IMR-90 (cell line): ENCODE measurements at regions not wholly inside any gene's neighbourhood (a gene's known extent, or its start where the extent isn't known, plus 50 kb on each side); places are given as distances from the start of the nearest gene placed in this dataset.

Source experiments
- ATAC-seq: fragments of 200-7000 bp; cut with Tn5 transposase; 2 replicates; pipeline ENCODE4 v1.9.1; 2020; ENCODE audit warnings: low read depth, mild to moderate bottlenecking, moderate library complexity
- BruUV-seq: library from RNA; stranded (reverse); fragments of 400-500 nt; replicated peaks from 2 replicates; lab custom pipeline; 2021; lab: Mats Ljungman, UMichigan
- CTCF ChIA-PET: fragments of 300-600 bp; formaldehyde crosslinking; extraction: SDS; loops from one replicate; lab custom pipeline; 2021; ENCODE audit warnings: antibody characterized with exemption; lab: Yijun Ruan, JAX
- POLR2A ChIA-PET: fragments of 300-600 bp; sonication (Branson Sonifier 250); formaldehyde crosslinking; loops from one replicate; lab custom pipeline; 2022; ENCODE audit warnings: antibody characterized with exemption; ENCODE audit not compliant: unreplicated experiment; lab: Charles Lee
- DNase-seq: peaks from one replicate; pipeline ENCODE4 v3.0.0; 2013
- H2AFZ ChIP-seq: replicated peaks from 2 replicates; pipeline ENCODE3; 2013; ENCODE audit warnings: low read length, mild to moderate bottlenecking; ENCODE audit not compliant: poor library complexity
- H2AK5ac ChIP-seq: 2 replicates; pipeline ENCODE4 v1.6.1; 2013; ENCODE audit warnings: low read depth, low read length, inconsistent platforms
- H2AK9ac ChIP-seq: replicated peaks from 2 replicates; pipeline ENCODE3; 2013; ENCODE audit warnings: mild to moderate bottlenecking, low read depth, low read length, moderate library complexity; ENCODE audit not compliant: poor library complexity
- H2BK120ac ChIP-seq: 2 replicates; pipeline ENCODE4 v1.6.1; 2013; ENCODE audit warnings: low read depth, low read length, inconsistent platforms
- H2BK15ac ChIP-seq: 3 replicates; pipeline ENCODE4 v1.6.1; 2013; ENCODE audit warnings: low read depth, low read length, inconsistent platforms
- H2BK20ac ChIP-seq: 2 replicates; pipeline ENCODE4 v1.6.1; 2013; ENCODE audit warnings: low read depth, mild to moderate bottlenecking, inconsistent platforms, low read length, moderate library complexity
- H2BK5ac ChIP-seq: 2 replicates; pipeline ENCODE4 v1.6.1; 2013; ENCODE audit warnings: mild to moderate bottlenecking, low read depth, low read length, inconsistent platforms; ENCODE audit not compliant: poor library complexity, severe bottlenecking
- H3K14ac ChIP-seq: replicated peaks from 2 replicates; pipeline ENCODE4 v1.6.1; 2013; ENCODE audit warnings: low read depth, low read length, inconsistent platforms
- H3K18ac ChIP-seq: 2 replicates; pipeline ENCODE4 v1.6.1; 2013; ENCODE audit warnings: low read depth, low read length, control low read depth
- H3K23ac ChIP-seq: 2 replicates; pipeline ENCODE4 v1.6.1; 2013; ENCODE audit warnings: low read depth, low read length, inconsistent platforms
- H3K27ac ChIP-seq: 2 replicates; pipeline ENCODE4 v1.5.1; 2013; ENCODE audit warnings: mild to moderate bottlenecking, control low read depth, low read length; ENCODE audit not compliant: insufficient read depth
- H3K27me3 ChIP-seq: 2 replicates; pipeline ENCODE4 v1.6.1; 2013; ENCODE audit warnings: low read length; ENCODE audit not compliant: control insufficient read depth, insufficient read depth
- H3K36me3 ChIP-seq: 2 replicates; pipeline ENCODE4 v1.6.1; 2013; ENCODE audit warnings: low read length, mixed read lengths; ENCODE audit not compliant: control insufficient read depth, insufficient read depth
- H3K4ac ChIP-seq: 2 replicates; pipeline ENCODE4 v1.6.1; 2013; ENCODE audit warnings: low read depth, low read length, inconsistent platforms
- H3K4me1 ChIP-seq: 2 replicates; pipeline ENCODE4 v1.6.1; 2013; ENCODE audit warnings: low read length, mixed read lengths; ENCODE audit not compliant: control insufficient read depth, insufficient read depth
- H3K4me2 ChIP-seq: 2 replicates; pipeline ENCODE4 v1.6.1; 2013; ENCODE audit warnings: low read depth, mild to moderate bottlenecking, control low read depth, low read length, moderate library complexity
- H3K4me3 ChIP-seq: 2 replicates; pipeline ENCODE4 v1.5.1; 2013; ENCODE audit warnings: low read depth, mild to moderate bottlenecking, control low read depth, low read length, moderate library complexity; ENCODE audit not compliant: insufficient read depth
- H3K56ac ChIP-seq: 2 replicates; pipeline ENCODE4 v1.6.1; 2013; ENCODE audit warnings: low read length, inconsistent platforms; ENCODE audit not compliant: insufficient read depth; ENCODE audit errors: extremely low read depth
- H3K79me1 ChIP-seq, 2 experiments: 2 replicates each; pipeline ENCODE4 v1.6.1; 2013; ENCODE audit warnings: low read length in 2 of 2, inconsistent platforms in 1 of 2, low read depth in 1 of 2
- H3K9ac ChIP-seq: 2 replicates; pipeline ENCODE4 v1.6.1; 2013; ENCODE audit warnings: low read depth, low read length, control low read depth
- H3K9me1 ChIP-seq: 2 replicates; pipeline ENCODE4 v1.6.1; 2013; ENCODE audit warnings: low read length, inconsistent platforms; ENCODE audit not compliant: insufficient read depth
- H3K9me3 ChIP-seq: 2 replicates; pipeline ENCODE4 v1.6.1; 2013; ENCODE audit warnings: low read length; ENCODE audit not compliant: control insufficient read depth, insufficient read depth
- H4K20me1 ChIP-seq: 2 replicates; pipeline ENCODE4 v1.6.1; 2013; ENCODE audit warnings: low read length, inconsistent platforms; ENCODE audit not compliant: insufficient read depth
- H4K5ac ChIP-seq: 2 replicates; pipeline ENCODE4 v1.6.1; 2013; ENCODE audit warnings: mild to moderate bottlenecking, low read depth, low read length, control low read depth
- H4K8ac ChIP-seq, 2 experiments: 2 replicates each; pipeline ENCODE4 v1.6.1; 2013; ENCODE audit warnings: low read depth in 2 of 2, low read length in 2 of 2, control low read depth in 1 of 2, inconsistent platforms in 1 of 2
- H4K91ac ChIP-seq: 2 replicates; pipeline ENCODE4 v1.6.1; 2013; ENCODE audit warnings: low read depth, low read length, inconsistent platforms; ENCODE audit not compliant: insufficient read depth
- CEBPB ChIP-seq: IDR thresholded peaks from 2 replicates; pipeline ENCODE4 v1.6.1; 2012; ENCODE audit warnings: low read depth, low read length, improper control_type of control experiment
- CTCF ChIP-seq: conservative IDR thresholded peaks from 2 replicates; pipeline ENCODE4 v1.5.1; 2012; ENCODE audit warnings: mild to moderate bottlenecking, low read depth, low read length, improper control_type of control experiment
- FOS ChIP-seq: fragments of 150-350 bp; IDR thresholded peaks from 2 replicates; pipeline ENCODE4 v1.6.1; 2016; ENCODE audit warnings: low read depth, low read length
- MAZ ChIP-seq: IDR thresholded peaks from 2 replicates; pipeline ENCODE4 v1.6.1; 2012; ENCODE audit warnings: low read depth, mild to moderate bottlenecking, low read length, improper control_type of control experiment, moderate library complexity, borderline replicate concordance
- NFE2L2 ChIP-seq: fragments of 150-350 bp; IDR thresholded peaks from 2 replicates; pipeline ENCODE4 v1.6.1; 2016; ENCODE audit warnings: low read depth, mild to moderate bottlenecking, low read length
- POLR2A ChIP-seq: IDR thresholded peaks from 2 replicates; pipeline ENCODE4 v1.6.1; 2012; ENCODE audit warnings: mild to moderate bottlenecking, low read depth, low read length
- RAD21 ChIP-seq: IDR thresholded peaks from 2 replicates; pipeline ENCODE4 v1.6.1; 2012; ENCODE audit warnings: low read length, improper control_type of control experiment
- RCOR1 ChIP-seq: IDR thresholded peaks from 2 replicates; pipeline ENCODE4 v1.6.1; 2012; ENCODE audit warnings: mild to moderate bottlenecking, low read length, improper control_type of control experiment; ENCODE audit not compliant: insufficient replicate concordance
- RFX5 ChIP-seq: IDR thresholded peaks from 2 replicates; pipeline ENCODE4 v1.8.0; 2012; ENCODE audit warnings: low read depth, mild to moderate bottlenecking, low read length, moderate library complexity
- SMC3 ChIP-seq: fragments of 150-350 bp; IDR thresholded peaks from 2 replicates; pipeline ENCODE4 v1.6.1; 2016; ENCODE audit warnings: low read depth, mild to moderate bottlenecking, antibody characterized with exemption, low read length, moderate library complexity
- USF2 ChIP-seq: fragments of 150-350 bp; IDR thresholded peaks from 2 replicates; pipeline ENCODE4 v1.6.1; 2017; ENCODE audit warnings: mild to moderate bottlenecking, antibody characterized with exemption, low read length, low read depth
- WGBS, 2 experiments: methylation state at CpG; one replicate each; pipeline versions ENCODE4 v1.1.5 to v1.1.7; 2013; ENCODE audit warnings: missing lambda C conversion rate in 2 of 2; ENCODE audit not compliant: insufficient read length in 1 of 2; ENCODE audit errors: extremely low coverage in 2 of 2; 5-methylcytosine and 5-hydroxymethylcytosine counted together
- dilution Hi-C: fragments of 300-500 bp; cut with HindIII; formaldehyde crosslinking; loops from one replicate; pipeline ENCODE4 v1.14.3; 2018; ENCODE audit warnings: low sequenced_read_pairs; ENCODE audit not compliant: unreplicated experiment
- in situ Hi-C: fragments of 300-500 bp; cut with MboI; formaldehyde crosslinking; loops from 3 replicates; pipeline ENCODE4 v1.14.3; 2019; ENCODE audit warnings: low sequenced_read_pairs, inconsistent platforms, mixed read lengths
- intact Hi-C: fragments of 100-400 bp; cut with micrococcal nuclease; formaldehyde crosslinking; loops from 2 replicates; pipeline ENCODE4 v1.10.0; 2022

GRCh38 chr13:27005976-27006518 is 165.6 kb downstream of the USP12 start:
- Histone ChIP-seq H3K14ac (no peak overlapping the region), H3K79me1 (no peaks in the 10 kb centered on the region), H2BK5ac (no peak overlapping the region), H2BK20ac (no peak overlapping the region), H4K5ac (no peak overlapping the region), H3K4me3 (no peak overlapping the region), H2AK5ac (no peak overlapping the region), H3K56ac (no peak overlapping the region), H3K36me3 (no peaks in the 10 kb centered on the region), H2BK120ac (no peak overlapping the region), H3K23ac (no peak overlapping the region), H3K4ac (no peak overlapping the region), H3K9ac (no peak overlapping the region), H2AK9ac (no peak overlapping the region), H3K27me3 (peaks cover 31% of the 10 kb centered on the region), H3K9me3 (peaks cover 8% of the 10 kb centered on the region), H3K27ac (no peak overlapping the region), H4K8ac (no peak overlapping the region), H3K4me1 (no peaks in the 10 kb centered on the region), H3K18ac (no peak overlapping the region), H2AFZ (peak overlapping the region; percentile 4), H2BK15ac (no peak overlapping the region), H4K20me1 (no peaks in the 10 kb centered on the region), H3K4me2 (no peak overlapping the region), H3K9me1 (no peaks in the 10 kb centered on the region), H4K91ac (no peak overlapping the region)
- in situ Hi-C loops = no loop called here
- no TSS peak for BruUV-seq
- intact Hi-C loops = no loop called here
- dilution Hi-C loops = no loop called here
- TF ChIP-seq USF2 (no peak), CEBPB (no peak), FOS (no peak), NFE2L2 (no peak), RFX5 (no peak), RCOR1 (no peak), POLR2A (no peak), CTCF (no peak), MAZ (no peak), SMC3 (no peak), RAD21 (no peak)
- DNase-seq = no peak
- ATAC-seq = no peak
- ChIA-PET POLR2A (no interaction called here), CTCF (no interaction called here)
- no CpG with 5 or more reads among the region's 8 CpGs for WGBS, 2 experiments
